MM.1S (cell line): ENCODE measurements at regions not wholly inside any gene's neighbourhood (a gene's known extent, or its start where the extent isn't known, plus 50 kb on each side); places are given as distances from the start of the nearest gene placed in this dataset.

ENCODE experiments used
- CTCF ChIP-seq: fragments of 300-600 bp; sonication (generic); IDR thresholded peaks from 2 replicates; pipeline ENCODE4 v1.5.1; 2016; ENCODE audit warnings: antibody characterized with exemption, low read length, mixed read lengths
- EZH2 ChIP-seq: fragments of 300-600 bp; sonication (generic); optimal IDR thresholded peaks from 2 replicates; pipeline ENCODE3; 2017; ENCODE audit warnings: low read depth, mild to moderate bottlenecking, antibody characterized with exemption, low read length, mixed read lengths
- EZH2phosphoT487 ChIP-seq: fragments of 300-600 bp; sonication (generic); IDR thresholded peaks from 2 replicates; pipeline ENCODE4 v1.6.1; 2018; ENCODE audit warnings: antibody characterized with exemption, low read length

GRCh38 chr16:6023449-6023848, 925.9 kb upstream of the EEF2KMT start:
- TF ChIP-seq CTCF (no peak), EZH2 (no peak), EZH2phosphoT487 (no peak)
